SK-N-DZ (cell line): ENCODE measurements at regions not wholly inside any gene's neighbourhood (a gene's known extent, or its start where the extent isn't known, plus 50 kb on each side); places are given as distances from the start of the nearest gene placed in this dataset.
"Not testable (repeated sequence)": the region's sequence is repeated elsewhere in the genome, so short reads cannot be mapped to it uniquely, and the experiment has no call there.

Experiments
- DNase-seq: peaks from one replicate; pipeline ENCODE4 v3.0.0-alpha.2; 2015; ENCODE audit warnings: low spot score

DNA sequence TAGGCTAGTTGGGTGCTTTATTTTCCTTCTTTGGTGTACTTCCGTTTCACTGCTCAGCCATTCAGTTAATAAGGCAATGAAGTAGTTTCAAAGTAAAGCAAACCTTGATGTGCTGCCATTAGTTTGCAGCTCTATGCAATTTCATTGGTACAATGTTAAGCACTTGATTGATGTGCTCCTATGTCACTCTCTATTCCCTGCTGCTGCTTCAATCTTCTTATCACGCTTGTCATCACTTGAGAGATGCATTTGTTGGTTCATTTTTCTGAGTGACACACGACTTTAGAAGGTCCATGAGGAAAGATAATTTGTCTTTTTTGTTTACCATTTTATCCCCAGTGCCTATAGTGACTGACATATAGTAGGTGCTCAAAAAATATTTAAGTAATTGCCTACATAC, 871.0 kb upstream of the PABPC4L start:
- DNase-seq, result peak; percentile 7

GRCh38 chr4:135065366-135065765, 863.8 kb upstream of the PABPC4L start:
- DNase-seq, result no peak

GRCh38 chr4:135050086-135050717, 848.6 kb upstream of the PABPC4L start:
- DNase-seq, result peak; percentile 60

DNA sequence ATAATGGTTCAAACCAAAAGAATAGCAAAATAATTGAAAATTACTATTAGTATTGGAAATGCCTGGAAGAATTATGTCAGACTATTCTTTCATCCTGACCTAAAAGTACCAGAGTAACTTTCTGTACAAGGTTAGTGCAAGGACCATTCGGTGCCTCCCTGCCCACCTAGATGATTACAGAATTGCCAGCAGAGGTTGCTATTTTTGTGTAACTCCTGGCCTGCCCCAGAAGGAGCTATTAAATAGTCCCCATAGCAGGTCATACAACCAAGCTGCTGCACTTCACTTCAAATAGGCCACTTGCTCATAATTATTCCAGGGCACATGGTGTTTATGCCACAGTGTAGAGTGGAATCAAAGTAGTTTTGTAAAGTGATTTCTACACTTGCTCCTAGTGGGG, 831.1 kb upstream of the PABPC4L start:
- DNase-seq, result no peak

- DNase-seq, result no peak
Measured at GRCh38 chr4:135015771-135016170, 814.2 kb upstream of the PABPC4L start.

DNA sequence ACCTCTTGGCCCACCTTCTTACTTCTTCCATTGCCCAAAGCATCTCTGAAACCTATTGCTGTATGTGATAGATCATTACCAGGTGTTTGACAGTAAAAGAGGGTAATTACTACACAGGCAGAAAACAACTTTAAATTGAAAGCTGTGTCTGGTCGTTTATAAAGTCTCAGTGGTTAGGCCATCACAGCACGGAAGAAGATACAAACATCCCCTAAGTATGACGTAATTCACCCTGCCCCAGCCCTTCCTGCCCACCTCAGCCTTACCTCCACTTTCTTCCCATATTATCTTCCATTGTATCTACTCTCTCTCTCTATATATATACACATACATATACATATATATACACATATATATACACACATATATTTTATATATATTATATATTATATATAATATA, 805.8 kb upstream of the PABPC4L start:
- no peak for DNase-seq

DNA sequence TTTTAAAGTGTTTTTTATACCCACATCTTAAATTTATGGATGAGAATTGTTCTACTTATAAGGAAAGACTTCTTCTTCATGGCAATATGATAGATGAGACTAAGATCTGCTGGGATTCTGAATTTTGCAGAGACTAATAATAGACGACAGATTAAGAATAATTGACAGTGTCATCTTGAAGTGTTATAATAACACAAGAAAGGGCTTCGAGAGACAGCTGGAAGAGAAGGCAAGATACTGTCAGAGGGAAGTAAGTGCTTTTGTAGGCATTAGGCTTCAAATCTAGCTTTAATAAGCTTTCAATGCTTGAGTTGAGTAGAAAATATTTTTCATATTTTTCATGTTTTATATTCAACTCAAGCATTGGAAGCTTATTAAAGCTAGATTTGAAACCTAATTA, 797.6 kb upstream of the PABPC4L start:
- DNase-seq, result no peak

DNA sequence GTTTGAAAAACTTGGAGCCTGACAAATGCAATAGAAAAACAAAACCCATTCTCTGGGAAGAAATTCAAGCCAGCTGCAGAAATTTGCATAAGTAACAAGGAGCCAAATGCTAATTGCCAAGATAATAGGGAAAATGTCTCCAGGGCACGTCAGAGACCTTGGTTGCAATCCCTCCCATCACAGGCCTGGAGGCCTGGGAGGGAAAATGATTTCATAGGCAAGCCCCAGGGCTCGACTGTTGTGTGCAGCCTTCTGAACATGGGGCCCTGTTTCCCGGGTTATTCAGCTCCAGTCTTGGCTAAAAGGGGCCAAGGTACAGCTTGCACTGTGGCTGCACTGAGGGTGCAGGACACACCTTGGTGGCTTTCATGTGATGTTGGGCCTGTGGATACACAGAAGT, 760.4 kb upstream of the PABPC4L start:
- DNase-seq, result no peak

GRCh38 chr4:134958862-134959261, 757.3 kb upstream of the PABPC4L start:
- DNase-seq, result no peak

GRCh38 chr4:134955059-134955458, 753.5 kb upstream of the PABPC4L start:
- no peak for DNase-seq

DNA sequence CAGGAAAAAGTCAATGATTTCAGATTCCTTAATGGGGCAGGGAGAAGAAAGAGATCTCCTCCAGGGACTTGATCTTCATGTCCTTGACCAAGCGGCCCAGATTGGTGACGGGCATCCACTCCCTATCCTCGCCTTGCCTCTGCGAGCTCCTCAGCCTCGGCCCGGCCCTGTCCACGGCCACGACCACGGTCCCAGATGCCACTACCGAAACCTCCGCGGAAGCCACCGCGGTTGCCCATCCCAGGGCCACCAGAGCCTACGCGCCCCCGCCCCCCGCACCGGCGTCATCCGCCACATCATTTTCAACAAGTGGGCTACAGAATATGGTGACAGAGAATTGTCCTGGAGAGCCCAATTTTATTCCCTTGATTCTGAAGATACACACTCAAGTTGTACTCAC, 751.2 kb upstream of the PABPC4L start:
- no peak for DNase-seq

DNA sequence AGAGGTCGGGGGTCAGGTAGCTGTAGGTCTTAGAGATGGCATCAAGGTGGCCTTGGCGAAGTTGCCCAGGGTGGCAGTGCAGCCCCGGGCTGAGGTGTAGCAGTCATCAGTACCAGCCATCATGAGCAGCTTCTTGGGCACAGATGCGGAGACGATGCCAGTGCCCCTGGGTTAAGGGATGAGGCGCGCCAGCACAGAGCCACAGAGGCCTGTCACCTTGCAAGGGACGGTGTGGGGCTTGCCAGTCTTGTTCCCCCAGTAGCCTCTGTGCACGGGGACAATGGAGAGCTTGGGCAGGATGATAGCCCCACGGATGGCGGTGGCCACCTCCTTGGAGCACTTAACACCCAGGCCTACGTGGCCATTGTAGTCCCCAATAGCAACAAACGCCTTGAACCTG, 750.7 kb upstream of the PABPC4L start:
- DNase-seq, result no peak

- no peak for DNase-seq
Measured at GRCh38 chr4:134948110-134948642, 746.6 kb upstream of the PABPC4L start.

GRCh38 chr4:134944115-134944514, 742.5 kb upstream of the PABPC4L start:
- no peak for DNase-seq

GRCh38 chr4:134936014-134936413, 734.4 kb upstream of the PABPC4L start:
- no peak for DNase-seq

- DNase-seq, result no peak
Measured at GRCh38 chr4:134935320-134935719, 733.7 kb upstream of the PABPC4L start.

GRCh38 chr4:134934036-134934808, 732.6 kb upstream of the PABPC4L start:
- DNase-seq, result no peak

GRCh38 chr4:134915355-134915754, 713.8 kb upstream of the PABPC4L start:
- DNase-seq, result no peak

DNA sequence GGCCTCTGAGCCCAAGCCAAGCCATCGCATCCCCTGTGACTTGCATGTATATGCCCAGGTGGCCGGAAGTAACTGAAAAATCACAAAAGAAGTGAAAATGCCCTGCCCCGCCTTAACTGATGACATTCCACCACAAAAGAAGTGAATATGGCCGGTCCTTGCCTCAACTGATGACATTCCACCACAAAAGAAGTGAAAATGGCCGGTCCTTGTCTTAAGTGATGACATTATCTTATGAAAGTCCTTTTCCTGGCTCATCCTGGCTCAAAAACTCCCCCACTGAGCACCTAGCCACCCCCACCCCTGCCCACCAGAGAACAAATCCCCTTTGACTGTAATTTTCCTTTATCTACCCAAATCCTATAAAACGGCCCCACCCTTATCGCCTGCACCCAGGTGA, 712.7 kb upstream of the PABPC4L start:
- not testable (repeated sequence) for DNase-seq

- no peak for DNase-seq
Measured at GRCh38 chr4:134911941-134912340, 710.4 kb upstream of the PABPC4L start.

GRCh38 chr4:134906404-134907023, 704.9 kb upstream of the PABPC4L start:
- peak; percentile 23 for DNase-seq

DNA sequence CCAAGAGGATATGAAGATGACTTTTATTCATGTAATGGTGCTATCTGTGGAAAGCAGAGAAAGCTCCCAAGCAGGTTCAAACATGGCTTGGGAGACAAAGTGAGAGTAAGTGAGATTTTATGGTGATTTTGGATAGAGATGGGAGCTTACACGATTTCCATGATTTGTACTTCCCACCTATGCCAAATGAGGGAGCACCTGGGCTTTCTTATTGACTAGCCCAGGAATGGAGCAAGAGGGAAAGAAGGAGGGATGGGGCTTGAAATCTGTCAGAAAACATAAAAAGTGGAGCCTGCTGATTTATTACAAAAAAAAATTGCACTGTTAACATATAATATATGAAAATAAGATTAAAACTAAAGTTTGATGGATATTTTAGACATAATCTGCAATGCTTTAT, 703.5 kb upstream of the PABPC4L start:
- DNase-seq, result no peak

GRCh38 chr4:134888156-134888555, 686.6 kb upstream of the PABPC4L start:
- DNase-seq, result peak; percentile 46
